Sigmoid colon (tissue), 6 donors: ENCODE measurements at regions not wholly inside any gene's neighbourhood (a gene's known extent, or its start where the extent isn't known, plus 50 kb on each side); places are given as distances from the start of the nearest gene placed in this dataset.
A peak's percentile ranks its signal among the peaks of the same experiment; 100 is the strongest.

ENCODE experiments used
- DNase-seq: peaks from one replicate; pipeline ENCODE4 v3.0.0-alpha.2; 2019
- H3K27ac ChIP-seq, 4 donors: fragments of 200-600 bp; sonication (generic); one replicate each; pipeline ENCODE4 v1.5.1; 2016 to 2019; ENCODE audit warnings: mild to moderate bottlenecking in 1 of 4
- H3K27me3 ChIP-seq, 3 donors: fragments of 200-600 bp; sonication (generic); one replicate each; pipeline ENCODE4 v1.5.1; 2019; ENCODE audit warnings: mild to moderate bottlenecking in 1 of 3
- H3K36me3 ChIP-seq, 4 donors: fragments of 200-600 bp; sonication (generic); one replicate each; pipeline ENCODE4 v1.5.1; 2016 to 2019
- H3K4me1 ChIP-seq, 4 donors: fragments of 200-600 bp; sonication (generic); one replicate each; pipeline ENCODE4 v1.5.1; 2017 to 2019
- H3K4me3 ChIP-seq, 4 donors: fragments of 200-600 bp; sonication (generic); one replicate each; pipeline ENCODE4 v1.5.1; 2017 to 2019; ENCODE audit warnings: mild to moderate bottlenecking in 2 of 4, moderate library complexity in 1 of 4
- H3K9me3 ChIP-seq, 4 donors: fragments of 200-600 bp in 3 of 4; sonication (generic) in 3 of 4; one replicate each; pipeline versions ENCODE4 v1.5.1 to v1.6.1; 2013 to 2019
- CTCF ChIP-seq, 4 experiments: fragments of 450-650 bp in 3 of 4; fragments of 200-600 bp in 1 of 4; IDR thresholded peaks; one replicate each; pipeline ENCODE4 v1.5.1; 2016 to 2019; ENCODE audit warnings: antibody characterized with exemption in 4 of 4, mild to moderate bottlenecking in 3 of 4, moderate library complexity in 2 of 4
- EP300 ChIP-seq, 4 donors: sonication (generic); formaldehyde crosslinking; IDR thresholded peaks; one replicate each; pipeline ENCODE4 v1.6.1; 2017; ENCODE audit warnings: antibody characterized with exemption in 4 of 4
- POLR2A ChIP-seq, 2 donors: fragments of 450-650 bp; IDR thresholded peaks; one replicate each; pipeline ENCODE4 v1.6.1; 2016; ENCODE audit warnings: antibody characterized with exemption in 2 of 2, mild to moderate bottlenecking in 2 of 2, moderate library complexity in 2 of 2
- POLR2AphosphoS5 ChIP-seq, 4 donors: sonication (generic); formaldehyde crosslinking; IDR thresholded peaks; one replicate each; pipeline ENCODE4 v1.6.1; 2017; ENCODE audit warnings: antibody characterized with exemption in 4 of 4
- WGBS, 2 donors: extraction: QIAGEN DNeasy Blood & Tissue Kit; methylation state at CpG; one replicate each; pipeline ENCODE4 v1.1.7; 2013; 5-methylcytosine and 5-hydroxymethylcytosine counted together
- intact Hi-C: fragments of 100-400 bp; cut with DNase I; formaldehyde crosslinking; loops from one replicate; pipeline ENCODE4 v1.15.1; 2023
- donor health status: healthy with polysubstance abuse.
- donor health status: healthy.

- no peak for DNase-seq
- Histone ChIP-seq H3K27ac (peak overlapping the region; percentile 43 to 64 (median 60)), H3K27me3 (no peaks in the 10 kb centered on the region), H3K4me1 (peaks cover 0 to 32% (median 22%) of the 10 kb centered on the region in 4 donors), H3K4me3 (no peak overlapping the region), H3K36me3 (no peaks in the 10 kb centered on the region), H3K9me3 (no peaks in the 10 kb centered on the region)
- intact Hi-C loops: loop anchor here (5.0 kb wide), 1 partner anchor 79 kb away; no protein-coding TSS in a partner anchor
- TF ChIP-seq CTCF (IDR thresholded peaks at IDR 0.05): no peak
- TF ChIP-seq POLR2AphosphoS5 (IDR thresholded peaks at IDR 0.05): no peak
- no peak for TF ChIP-seq EP300 (IDR thresholded peaks at IDR 0.05)
- TF ChIP-seq POLR2A (IDR thresholded peaks at IDR 0.05): no peak
- WGBS, 2 donors: 76 to 78% methylated on average over 4 of the region's 4 CpGs
These were observed 75.9 kb upstream of the COL3A1 start for GRCh38 chr2:188898261-188898660.

GRCh38 chr2:188902901-188903491, 71.2 kb upstream of the COL3A1 start:
- 59 to 64% methylated on average over 3 of the region's 3 CpGs for WGBS, 2 donors
- no peak overlapping the region for H3K27ac ChIP-seq

GRCh38 chr2:188903740-188904139, 70.4 kb upstream of the COL3A1 start:
- 94 to 95% methylated on average over 1 of the region's 1 CpG for WGBS, 2 donors
- TF ChIP-seq POLR2A (IDR thresholded peaks at IDR 0.05): no peak
- no peak for TF ChIP-seq CTCF (IDR thresholded peaks at IDR 0.05)
- no peak for TF ChIP-seq POLR2AphosphoS5 (IDR thresholded peaks at IDR 0.05)
- no peak for TF ChIP-seq EP300 (IDR thresholded peaks at IDR 0.05)
- H3K36me3 ChIP-seq: no peaks in the 10 kb centered on the region
- DNase-seq: no peak
- H3K27ac ChIP-seq: no peak overlapping the region
- peaks cover 0 to 5% (median 0%) of the 10 kb centered on the region in 4 donors for H3K4me1 ChIP-seq
- intact Hi-C loops: no loop called here
- H3K27me3 ChIP-seq: no peaks in the 10 kb centered on the region
- H3K4me3 ChIP-seq: no peak overlapping the region
- H3K9me3 ChIP-seq: no peaks in the 10 kb centered on the region

More at GRCh38 chr2:188902901-188903491, 71.2 kb upstream of the COL3A1 start:
- Histone ChIP-seq H3K36me3 (no peaks in the 10 kb centered on the region), H3K9me3 (no peaks in the 10 kb centered on the region), H3K27me3 (no peaks in the 10 kb centered on the region), H3K4me3 (no peak overlapping the region), H3K4me1 (peaks cover 0 to 6% (median 4%) of the 10 kb centered on the region in 4 donors)
- intact Hi-C loops: no loop called here
- TF ChIP-seq POLR2A (IDR thresholded peaks at IDR 0.05) (no peak), POLR2AphosphoS5 (IDR thresholded peaks at IDR 0.05) (no peak), EP300 (IDR thresholded peaks at IDR 0.05) (no peak), CTCF (IDR thresholded peaks at IDR 0.05) (no peak)
- no peak for DNase-seq

GRCh38 chr2:188909036-188909435, 65.1 kb upstream of the COL3A1 start:
- H3K36me3 ChIP-seq: no peaks in the 10 kb centered on the region
- no peak for DNase-seq
- H3K27ac ChIP-seq: no peak overlapping the region
- H3K9me3 ChIP-seq: no peaks in the 10 kb centered on the region
- TF ChIP-seq POLR2AphosphoS5 (IDR thresholded peaks at IDR 0.05) (no peak), POLR2A (IDR thresholded peaks at IDR 0.05) (no peak), EP300 (IDR thresholded peaks at IDR 0.05) (no peak)
- 79 to 96% methylated on average over 3 of the region's 3 CpGs for WGBS, 2 donors
- intact Hi-C loops: no loop called here
- no peaks in the 10 kb centered on the region for H3K27me3 ChIP-seq
- H3K4me3 ChIP-seq: no peak overlapping the region
- H3K4me1 ChIP-seq: no peaks in the 10 kb centered on the region

DNA sequence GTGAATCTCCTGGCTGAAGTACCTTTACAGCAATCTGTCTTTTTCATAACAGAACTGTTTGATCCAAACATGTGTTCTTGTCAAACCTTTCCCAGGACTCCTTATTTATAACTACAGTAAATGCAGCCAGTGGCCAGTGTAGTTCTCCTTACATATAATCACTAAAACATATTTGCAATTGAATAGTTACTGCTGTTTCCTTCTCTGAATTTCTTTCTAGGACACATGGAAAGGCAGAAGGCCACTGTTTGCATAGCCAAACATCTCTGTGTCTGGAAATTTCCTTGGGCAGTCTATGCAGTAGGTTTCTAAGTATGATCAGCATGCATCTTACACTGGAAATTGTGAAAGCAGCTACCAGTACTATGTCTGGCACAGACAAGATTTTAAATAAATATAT, 57.4 kb upstream of the COL3A1 start:
- Histone ChIP-seq H3K4me1 (peaks cover 0 to 12% (median 8%) of the 10 kb centered on the region in 4 donors), H3K27ac (peak overlapping the region in 2 of 4 donors; percentile 1 to 33), H3K36me3 (no peaks in the 10 kb centered on the region), H3K4me3 (no peak overlapping the region), H3K9me3 (no peaks in the 10 kb centered on the region), H3K27me3 (no peaks in the 10 kb centered on the region)
- intact Hi-C loops: no loop called here
- DNase-seq: no peak
- TF ChIP-seq CTCF (IDR thresholded peaks at IDR 0.05): no peak
- no peak for TF ChIP-seq POLR2AphosphoS5 (IDR thresholded peaks at IDR 0.05)
- no peak for TF ChIP-seq POLR2A (IDR thresholded peaks at IDR 0.05)
- no peak for TF ChIP-seq EP300 (IDR thresholded peaks at IDR 0.05)
